ENCODE measurements at regions not wholly inside any gene's neighbourhood (a gene's known extent, or its start where the extent isn't known, plus 50 kb on each side); places are given as distances from the start of the nearest gene placed in this dataset.
"Not testable (repeated sequence)": the region's sequence is repeated elsewhere in the genome, so short reads cannot be mapped to it uniquely, and the experiment has no call there.

DNA sequence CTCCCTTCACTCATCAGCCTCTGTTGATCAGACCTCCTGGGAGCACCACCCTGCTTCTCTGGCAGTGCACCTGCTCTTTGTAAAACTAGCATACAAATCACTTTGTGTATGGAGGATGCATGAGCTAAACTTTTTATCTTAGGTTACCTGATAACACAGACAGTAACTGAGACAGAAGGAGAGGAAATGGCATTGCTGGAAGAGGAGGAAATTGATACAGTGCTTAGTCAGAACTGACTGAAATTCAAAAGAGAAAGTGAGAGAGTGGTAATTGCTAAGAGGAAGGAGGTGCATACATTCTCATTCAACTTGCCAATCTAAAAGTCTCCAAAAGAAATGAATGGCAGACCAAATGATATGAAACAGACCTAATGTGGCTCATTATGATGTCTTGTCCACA is 1120.7 kb downstream of the GATA3 start:
- H3K4me3 ChIP-seq (ENCODE audit: low read length) = no peak overlapping the region
- DNase-seq (ENCODE audit: low read depth) = no peak
- TF ChIP-seq, protein P1, sequence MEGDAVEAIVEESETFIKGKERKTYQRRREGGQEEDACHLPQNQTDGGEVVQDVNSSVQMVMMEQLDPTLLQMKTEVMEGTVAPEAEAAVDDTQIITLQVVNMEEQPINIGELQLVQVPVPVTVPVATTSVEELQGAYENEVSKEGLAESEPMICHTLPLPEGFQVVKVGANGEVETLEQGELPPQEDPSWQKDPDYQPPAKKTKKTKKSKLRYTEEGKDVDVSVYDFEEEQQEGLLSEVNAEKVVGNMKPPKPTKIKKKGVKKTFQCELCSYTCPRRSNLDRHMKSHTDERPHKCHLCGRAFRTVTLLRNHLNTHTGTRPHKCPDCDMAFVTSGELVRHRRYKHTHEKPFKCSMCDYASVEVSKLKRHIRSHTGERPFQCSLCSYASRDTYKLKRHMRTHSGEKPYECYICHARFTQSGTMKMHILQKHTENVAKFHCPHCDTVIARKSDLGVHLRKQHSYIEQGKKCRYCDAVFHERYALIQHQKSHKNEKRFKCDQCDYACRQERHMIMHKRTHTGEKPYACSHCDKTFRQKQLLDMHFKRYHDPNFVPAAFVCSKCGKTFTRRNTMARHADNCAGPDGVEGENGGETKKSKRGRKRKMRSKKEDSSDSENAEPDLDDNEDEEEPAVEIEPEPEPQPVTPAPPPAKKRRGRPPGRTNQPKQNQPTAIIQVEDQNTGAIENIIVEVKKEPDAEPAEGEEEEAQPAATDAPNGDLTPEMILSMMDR (conservative IDR thresholded peaks at IDR 0.05; ENCODE audit: low read length) = no peak

DNA sequence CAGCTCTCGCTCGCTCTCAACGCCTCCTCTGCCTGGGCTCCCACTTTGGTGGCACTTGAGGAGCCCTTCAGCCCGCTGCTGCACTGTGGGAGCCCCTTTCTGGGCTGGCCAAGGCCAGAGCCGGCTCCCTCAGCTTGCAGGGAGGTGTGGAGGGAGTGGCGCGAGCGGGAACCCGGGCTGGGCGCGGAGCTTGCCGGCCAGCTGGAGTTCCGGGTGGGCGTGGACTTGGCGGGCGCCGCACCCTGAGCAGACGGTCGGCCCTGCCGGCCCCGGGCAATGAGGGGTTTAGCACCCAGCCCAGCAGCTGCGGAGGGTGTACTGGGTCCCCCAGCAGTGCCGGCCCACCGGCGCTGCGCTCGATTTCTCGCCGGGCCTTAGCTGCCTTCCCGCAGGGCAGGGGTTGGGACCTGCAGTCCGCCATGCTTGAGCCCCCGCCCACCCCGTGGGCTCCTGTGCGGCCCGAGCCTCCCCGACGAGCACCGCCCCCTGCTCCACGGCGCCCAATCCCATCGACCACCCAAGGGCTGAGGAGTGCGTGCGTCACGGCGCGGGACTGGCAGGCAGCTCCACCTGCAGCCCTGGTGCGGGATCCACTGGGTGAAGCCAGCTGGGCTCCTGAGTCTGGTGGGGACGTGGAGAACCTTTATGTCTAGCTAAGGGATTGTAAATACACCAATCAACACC is 1128.9 kb downstream of the GATA3 start:
- not testable (repeated sequence) for DNase-seq (ENCODE audit: low read depth); H3K4me3 ChIP-seq (ENCODE audit: low read length)

DNA sequence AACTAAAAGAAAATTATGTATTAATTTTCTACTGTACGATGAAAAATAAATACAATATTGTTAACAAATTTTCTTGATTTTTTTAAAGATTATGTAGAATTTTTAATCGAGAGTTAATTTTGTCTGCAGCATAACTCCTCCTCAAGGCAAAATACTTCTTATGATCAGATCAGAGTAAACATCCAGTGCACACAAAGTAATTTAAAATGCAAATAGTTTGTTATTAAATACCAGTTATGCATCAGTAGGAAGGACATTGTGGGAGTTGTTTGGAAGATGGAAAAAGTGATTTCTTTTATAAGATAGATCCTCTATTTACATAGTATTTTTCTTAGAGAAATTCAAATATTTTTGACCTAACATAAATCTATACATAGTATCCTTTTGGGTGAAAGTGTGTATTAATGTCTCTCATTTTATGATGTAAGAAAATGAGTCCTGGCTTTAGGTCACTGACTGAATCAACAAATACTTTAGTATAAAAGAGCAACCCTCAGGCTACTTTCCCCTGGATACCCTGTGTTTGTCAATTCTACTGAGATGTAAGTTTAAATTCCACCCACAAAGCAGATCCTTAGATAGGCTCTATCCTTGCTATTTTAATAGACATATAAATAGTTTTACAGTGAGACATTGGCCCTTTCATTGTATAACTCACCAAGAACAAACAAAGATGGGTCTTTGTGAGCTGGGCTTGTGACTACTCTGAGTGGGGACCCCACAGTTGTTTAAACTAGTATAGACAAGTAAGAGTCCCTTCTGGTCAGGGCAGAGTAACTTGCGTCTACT is 1133.7 kb downstream of the GATA3 start:
- TF ChIP-seq, protein P1 (conservative IDR thresholded peaks at IDR 0.05; ENCODE audit: low read length) = no peak
- H3K4me3 ChIP-seq (ENCODE audit: low read length) = no peak overlapping the region
- DNase-seq (ENCODE audit: low read depth) = no peak

DNA sequence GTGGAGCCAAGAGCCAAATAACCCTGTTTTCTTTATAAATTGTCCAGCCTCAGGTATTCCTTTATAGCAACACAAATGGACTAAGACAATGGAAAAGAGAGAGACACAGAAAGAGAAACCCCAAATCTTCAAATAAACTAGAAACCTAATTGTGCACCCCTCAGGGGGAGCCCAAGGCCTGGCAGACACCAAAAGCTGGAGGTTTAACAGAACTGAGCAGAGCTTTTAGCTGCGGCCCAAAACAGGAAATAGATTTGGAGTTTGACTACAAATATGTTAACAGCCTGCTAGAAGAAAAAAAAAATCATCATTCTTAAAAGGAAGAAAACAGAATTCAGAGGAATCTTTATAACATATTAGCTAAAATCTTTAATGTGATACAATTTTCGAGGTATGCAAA is 1135.0 kb downstream of the GATA3 start:
- no peak overlapping the region for H3K4me3 ChIP-seq (ENCODE audit: low read length)
- TF ChIP-seq, protein P1 (conservative IDR thresholded peaks at IDR 0.05; ENCODE audit: low read length) = no peak
- DNase-seq (ENCODE audit: low read depth) = no peak

DNA sequence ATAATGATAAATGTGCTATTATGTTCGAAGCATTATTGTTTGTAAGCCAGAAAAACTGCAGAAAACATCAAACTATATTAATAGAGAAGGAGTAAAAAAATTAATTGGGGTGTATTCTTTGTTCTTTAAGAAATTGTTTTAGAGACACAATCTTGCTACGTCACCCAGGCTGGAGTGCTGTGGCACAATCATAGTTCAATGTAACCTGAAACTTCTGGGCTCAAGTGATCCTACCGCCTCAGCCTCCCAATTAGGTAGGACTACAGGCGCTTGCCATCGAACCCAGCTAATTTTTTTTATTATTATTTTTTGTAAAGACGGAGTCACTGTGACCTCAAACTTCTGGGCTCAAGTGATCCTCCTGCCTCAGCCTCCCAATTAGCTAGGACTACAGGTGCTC is 1138.6 kb downstream of the GATA3 start:
- DNase-seq (ENCODE audit: low read depth) = no peak
- TF ChIP-seq, protein P1 (conservative IDR thresholded peaks at IDR 0.05; ENCODE audit: low read length) = no peak
- H3K4me3 ChIP-seq (ENCODE audit: low read length) = no peak overlapping the region

DNA sequence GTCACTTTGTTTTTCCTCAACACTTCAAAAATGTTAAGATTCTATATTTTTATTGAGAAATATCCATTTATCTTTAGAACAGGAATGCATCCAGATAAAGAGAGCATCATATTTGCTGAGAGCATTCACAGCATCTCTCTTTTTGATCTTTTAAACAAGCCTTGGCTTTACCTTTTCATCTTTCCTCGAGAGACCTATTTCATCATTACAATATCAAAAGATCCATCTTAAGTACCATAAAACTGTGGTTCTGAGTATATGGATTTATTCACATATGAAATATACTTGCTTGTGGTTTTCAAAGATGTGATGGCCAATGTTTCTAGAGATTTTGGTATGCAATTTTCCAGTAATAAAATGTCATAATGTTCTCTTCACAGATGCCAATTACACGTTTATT is 1140.9 kb downstream of the GATA3 start:
- no peak for DNase-seq (ENCODE audit: low read depth)
- H3K4me3 ChIP-seq (ENCODE audit: low read length) = no peak overlapping the region
- TF ChIP-seq, protein P1 (conservative IDR thresholded peaks at IDR 0.05; ENCODE audit: low read length) = no peak

DNA sequence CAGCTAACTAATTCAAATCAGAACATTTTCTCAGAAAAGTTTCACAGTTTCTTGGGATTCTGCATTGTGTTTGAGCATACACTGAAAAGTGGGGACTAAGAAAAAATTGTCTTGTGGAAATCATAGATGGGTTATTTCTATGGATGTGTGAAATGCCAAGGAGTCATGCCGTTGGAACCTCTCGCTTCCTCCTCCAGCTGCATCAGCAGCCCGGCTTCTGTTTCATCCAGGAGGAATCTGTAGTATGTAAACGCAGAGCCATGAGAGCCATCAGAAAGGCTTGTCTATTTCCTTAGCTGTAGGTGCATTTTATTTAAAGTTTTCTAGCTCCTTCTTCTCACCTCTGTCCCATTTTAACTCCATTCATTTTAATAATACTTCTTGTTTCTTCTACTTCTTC is 1144.1 kb downstream of the GATA3 start:
- DNase-seq (ENCODE audit: low read depth) = peak; percentile 66
- TF ChIP-seq, protein P1 (conservative IDR thresholded peaks at IDR 0.05; ENCODE audit: low read length) = no peak
- H3K4me3 ChIP-seq (ENCODE audit: low read length) = no peak overlapping the region

Data from AG10803 (cell line).